Muscle layer of duodenum (tissue), 2 donors: ENCODE measurements at regions not wholly inside any gene's neighbourhood (a gene's known extent, or its start where the extent isn't known, plus 50 kb on each side); places are given as distances from the start of the nearest gene placed in this dataset.
"Not testable (repeated sequence)": the region's sequence is repeated elsewhere in the genome, so short reads cannot be mapped to it uniquely, and the experiment has no call there.

ENCODE experiments used
- H3K27ac ChIP-seq: one replicate; pipeline ENCODE4 v1.7.0; 2013; ENCODE audit warnings: mild to moderate bottlenecking, low read length
- H3K27me3 ChIP-seq: one replicate; pipeline ENCODE4 v1.7.0; 2013; ENCODE audit warnings: low read depth, mild to moderate bottlenecking, control low read depth, low read length
- H3K36me3 ChIP-seq, 2 donors: one replicate each; pipeline ENCODE4 v1.7.0; 2013; ENCODE audit warnings: low read length in 2 of 2, control low read depth in 1 of 2, mild to moderate bottlenecking in 1 of 2; ENCODE audit not compliant: insufficient read depth in 2 of 2, control insufficient read depth in 1 of 2
- H3K4me1 ChIP-seq, 2 donors: one replicate each; pipeline ENCODE4 v1.7.0; 2013; ENCODE audit warnings: low read length in 2 of 2, mild to moderate bottlenecking in 2 of 2, control low read depth in 1 of 2, moderate library complexity in 1 of 2; ENCODE audit not compliant: insufficient read depth in 2 of 2, control insufficient read depth in 1 of 2
- H3K4me3 ChIP-seq, 2 donors: one replicate each; pipeline ENCODE4 v1.7.0; 2013; ENCODE audit warnings: low read length in 2 of 2, low read depth in 1 of 2, mild to moderate bottlenecking in 1 of 2
- H3K9me3 ChIP-seq, 2 donors: one replicate each; pipeline ENCODE4 v1.7.0; 2013; ENCODE audit warnings: low read length in 2 of 2, control low read depth in 1 of 2, mild to moderate bottlenecking in 1 of 2; ENCODE audit not compliant: control insufficient read depth in 1 of 2
- donor health status: healthy.

- H3K27ac ChIP-seq, result no peak overlapping the region
- no peaks in the 10 kb centered on the region for H3K9me3 ChIP-seq
Measured at GRCh38 chr2:138087751-138088593, 123.7 kb downstream of the HNMT start.

GRCh38 chr2:138090330-138090729, 126.1 kb downstream of the HNMT start:
- Histone ChIP-seq H3K27me3 (no peaks in the 10 kb centered on the region), H3K36me3 (no peaks in the 10 kb centered on the region), H3K9me3 (no peaks in the 10 kb centered on the region), H3K27ac (no peak overlapping the region), H3K4me1 (peaks cover 0 to 3% of the 10 kb centered on the region in 2 donors), H3K4me3 (no peak overlapping the region)

More at GRCh38 chr2:138087751-138088593, 123.7 kb downstream of the HNMT start:
- Histone ChIP-seq H3K27me3 (no peaks in the 10 kb centered on the region), H3K4me1 (peaks cover 0 to 3% of the 10 kb centered on the region in 2 donors), H3K36me3 (no peaks in the 10 kb centered on the region), H3K4me3 (peak overlapping the region in 1 of 2 donors; percentile 3)

GRCh38 chr2:138093455-138093854, 129.2 kb downstream of the HNMT start:
- H3K4me3 ChIP-seq, result no peak overlapping the region
- H3K4me1 ChIP-seq, result no peaks in the 10 kb centered on the region
- H3K27ac ChIP-seq, result no peak overlapping the region
- no peaks in the 10 kb centered on the region for H3K36me3 ChIP-seq
- no peaks in the 10 kb centered on the region for H3K27me3 ChIP-seq
- no peaks in the 10 kb centered on the region for H3K9me3 ChIP-seq

- no peaks in the 10 kb centered on the region for H3K36me3 ChIP-seq
- no peaks in the 10 kb centered on the region for H3K27me3 ChIP-seq
- H3K4me3 ChIP-seq, result no peak overlapping the region
- H3K4me1 ChIP-seq, result no peaks in the 10 kb centered on the region
- H3K9me3 ChIP-seq, result no peaks in the 10 kb centered on the region
- H3K27ac ChIP-seq, result no peak overlapping the region
Measured at GRCh38 chr2:138094031-138094430, 129.8 kb downstream of the HNMT start.

- Histone ChIP-seq H3K4me1 (no peaks in the 10 kb centered on the region), H3K9me3 (no peaks in the 10 kb centered on the region), H3K36me3 (no peaks in the 10 kb centered on the region), H3K4me3 (no peak overlapping the region), H3K27me3 (no peaks in the 10 kb centered on the region), H3K27ac (no peak overlapping the region)
Measured at GRCh38 chr2:138095336-138095735, 131.1 kb downstream of the HNMT start.

GRCh38 chr2:138099288-138099687, 135.0 kb downstream of the HNMT start:
- not testable (repeated sequence) for H3K27ac ChIP-seq, H3K4me3 ChIP-seq, H3K4me1 ChIP-seq

GRCh38 chr2:138101718-138102117, 137.4 kb downstream of the HNMT start:
- Histone ChIP-seq H3K27ac (no peak overlapping the region), H3K27me3 (no peaks in the 10 kb centered on the region), H3K4me1 (no peaks in the 10 kb centered on the region), H3K9me3 (no peaks in the 10 kb centered on the region), H3K4me3 (no peak overlapping the region), H3K36me3 (no peaks in the 10 kb centered on the region)

More at GRCh38 chr2:138099288-138099687, 135.0 kb downstream of the HNMT start:
- not testable (repeated sequence) for H3K9me3 ChIP-seq, H3K27me3 ChIP-seq, H3K36me3 ChIP-seq

GRCh38 chr2:138102664-138103063, 138.4 kb downstream of the HNMT start:
- Histone ChIP-seq H3K36me3 (no peaks in the 10 kb centered on the region), H3K4me3 (no peak overlapping the region), H3K27ac (no peak overlapping the region), H3K4me1 (no peaks in the 10 kb centered on the region), H3K27me3 (no peaks in the 10 kb centered on the region), H3K9me3 (no peaks in the 10 kb centered on the region)

GRCh38 chr2:138103156-138103555, 138.9 kb downstream of the HNMT start:
- Histone ChIP-seq H3K27ac (no peak overlapping the region), H3K4me3 (no peak overlapping the region), H3K36me3 (no peaks in the 10 kb centered on the region), H3K27me3 (no peaks in the 10 kb centered on the region), H3K4me1 (no peaks in the 10 kb centered on the region), H3K9me3 (no peaks in the 10 kb centered on the region)

GRCh38 chr2:138104071-138104470, 139.8 kb downstream of the HNMT start:
- no peak overlapping the region for H3K4me3 ChIP-seq

GRCh38 chr2:138105358-138105757, 141.1 kb downstream of the HNMT start:
- no peak overlapping the region for H3K27ac ChIP-seq
- H3K27me3 ChIP-seq, result no peaks in the 10 kb centered on the region
- H3K4me1 ChIP-seq, result no peaks in the 10 kb centered on the region
- H3K4me3 ChIP-seq, result no peak overlapping the region
- no peaks in the 10 kb centered on the region for H3K9me3 ChIP-seq
- H3K36me3 ChIP-seq, result no peaks in the 10 kb centered on the region

More at GRCh38 chr2:138104071-138104470, 139.8 kb downstream of the HNMT start:
- no peak overlapping the region for H3K27ac ChIP-seq
- no peaks in the 10 kb centered on the region for H3K36me3 ChIP-seq
- H3K9me3 ChIP-seq, result no peaks in the 10 kb centered on the region
- no peaks in the 10 kb centered on the region for H3K4me1 ChIP-seq
- H3K27me3 ChIP-seq, result no peaks in the 10 kb centered on the region

GRCh38 chr2:138106606-138107005, 142.3 kb downstream of the HNMT start:
- no peaks in the 10 kb centered on the region for H3K36me3 ChIP-seq
- H3K9me3 ChIP-seq, result no peaks in the 10 kb centered on the region
- H3K4me1 ChIP-seq, result no peaks in the 10 kb centered on the region
- H3K27ac ChIP-seq, result no peak overlapping the region
- H3K27me3 ChIP-seq, result no peaks in the 10 kb centered on the region
- no peak overlapping the region for H3K4me3 ChIP-seq
